ENCODE measurements at regions not wholly inside any gene's neighbourhood (a gene's known extent, or its start where the extent isn't known, plus 50 kb on each side); places are given as distances from the start of the nearest gene placed in this dataset.

- TF ChIP-seq CTCF (IDR thresholded peaks at IDR 0.05; ENCODE audit: low read depth, low read length) = no peak
- Histone ChIP-seq H3K27me3 (no peaks in the 10 kb centered on the region), H3K9me3 (ENCODE audit: low read depth) (no peaks in the 10 kb centered on the region), H3K4me3 (no peak overlapping the region), H3K4me1 (ENCODE audit: low read depth) (no peaks in the 10 kb centered on the region), H3K27ac (no peak overlapping the region), H3K36me3 (no peaks in the 10 kb centered on the region)
- no peak for DNase-seq (ENCODE audit: low read depth in 1 of 2, low spot score in 1 of 2)
Observed at GRCh38 chr10:108709927-108710722, 1213.2 kb downstream of the XPNPEP1 start.

DNA sequence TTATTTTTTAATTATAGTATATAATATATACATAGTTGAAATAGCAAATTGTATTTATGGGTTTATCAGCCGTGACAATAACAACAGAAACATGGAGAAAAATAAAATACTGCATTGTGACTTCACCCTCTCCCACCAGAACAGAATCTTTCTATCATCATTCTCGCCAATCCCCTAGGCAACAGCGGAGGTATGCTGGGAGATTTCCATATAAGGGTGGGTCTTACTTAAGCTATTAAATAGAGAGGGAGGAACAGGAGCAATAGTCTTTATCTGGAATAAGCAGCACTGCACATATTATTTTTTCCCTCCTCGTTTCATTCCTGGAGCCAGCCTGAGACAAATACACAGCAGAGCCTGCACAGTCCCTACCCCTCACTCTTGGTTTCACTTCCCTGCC is 1214.9 kb downstream of the XPNPEP1 start:
- no peaks in the 10 kb centered on the region for H3K9me3 ChIP-seq (ENCODE audit: low read depth)
- H3K27ac ChIP-seq = no peak overlapping the region
- no peak for DNase-seq (ENCODE audit: low read depth in 1 of 2, low spot score in 1 of 2)

DNA sequence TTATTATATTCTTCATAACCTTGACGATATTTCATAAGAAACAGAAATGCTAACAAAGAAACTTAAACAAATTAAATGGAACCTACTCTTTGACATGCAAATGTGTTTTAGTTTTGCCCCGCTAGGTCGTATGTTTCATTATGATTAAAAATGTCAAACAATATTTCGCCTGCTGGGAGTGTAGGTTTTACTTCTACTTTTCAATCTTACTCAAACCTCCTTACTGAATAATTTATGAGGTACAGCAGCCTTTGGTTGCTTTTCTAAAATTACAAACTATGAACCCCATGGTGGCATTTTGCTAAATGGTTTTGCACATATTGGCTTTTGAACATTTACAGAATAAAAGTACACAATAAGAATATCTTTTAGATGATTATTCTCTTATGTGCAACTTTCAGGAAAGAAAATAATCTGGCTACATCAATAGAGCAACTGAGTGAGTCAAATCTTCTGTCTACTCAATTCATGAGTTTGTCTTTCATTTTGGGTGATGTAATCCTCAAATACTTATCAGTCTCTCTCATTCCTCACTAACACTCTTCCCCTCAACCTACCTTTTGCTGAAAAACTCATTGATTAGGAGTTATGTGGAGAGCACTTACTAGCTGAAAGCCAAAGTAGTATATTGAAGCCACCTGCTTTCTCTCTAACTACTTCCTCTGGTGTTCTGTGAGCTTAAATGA is 1226.4 kb downstream of the XPNPEP1 start:
- DNase-seq (ENCODE audit: low read depth in 1 of 2, low spot score in 1 of 2) = no peak
- H3K27ac ChIP-seq = no peak overlapping the region
- no peaks in the 10 kb centered on the region for H3K36me3 ChIP-seq
- H3K27me3 ChIP-seq = no peaks in the 10 kb centered on the region
- no peaks in the 10 kb centered on the region for H3K4me1 ChIP-seq (ENCODE audit: low read depth)
- peaks cover 10% of the 10 kb centered on the region for H3K9me3 ChIP-seq (ENCODE audit: low read depth)
- TF ChIP-seq CTCF (IDR thresholded peaks at IDR 0.05; ENCODE audit: low read depth, low read length) = no peak
- H3K4me3 ChIP-seq = no peak overlapping the region

More for the DNA sequence above, 1214.9 kb downstream of the XPNPEP1 start:
- TF ChIP-seq CTCF (IDR thresholded peaks at IDR 0.05; ENCODE audit: low read depth, low read length) = no peak
- Histone ChIP-seq H3K27me3 (no peaks in the 10 kb centered on the region), H3K36me3 (no peaks in the 10 kb centered on the region), H3K4me3 (no peak overlapping the region), H3K4me1 (ENCODE audit: low read depth) (no peaks in the 10 kb centered on the region)

- Histone ChIP-seq H3K27me3 (no peaks in the 10 kb centered on the region), H3K4me1 (ENCODE audit: low read depth) (no peaks in the 10 kb centered on the region), H3K36me3 (no peaks in the 10 kb centered on the region), H3K27ac (no peak overlapping the region), H3K9me3 (ENCODE audit: low read depth) (no peaks in the 10 kb centered on the region), H3K4me3 (no peak overlapping the region)
- no peak for TF ChIP-seq CTCF (IDR thresholded peaks at IDR 0.05; ENCODE audit: low read depth, low read length)
- DNase-seq (ENCODE audit: low read depth in 1 of 2, low spot score in 1 of 2) = no peak
Observed at GRCh38 chr10:108691126-108691525, 1232.2 kb downstream of the XPNPEP1 start.

DNA sequence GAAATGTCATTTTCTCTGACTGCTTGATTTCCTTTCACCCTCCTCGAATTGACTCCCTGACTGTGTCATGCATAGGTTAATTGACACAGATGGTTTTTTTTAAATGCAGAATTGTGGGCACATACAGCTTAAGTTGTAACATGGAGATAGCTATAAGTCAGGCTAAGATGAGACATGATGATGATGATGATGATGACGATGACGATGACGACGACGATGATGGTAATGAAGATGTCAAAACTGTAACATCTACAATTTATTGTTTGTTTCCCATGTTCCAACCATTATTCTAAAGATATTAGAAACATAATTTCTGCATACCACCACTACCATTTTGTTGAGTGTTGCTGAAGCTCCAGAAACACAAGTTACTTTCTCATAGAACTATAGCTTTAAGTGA is 1232.8 kb downstream of the XPNPEP1 start:
- TF ChIP-seq CTCF (IDR thresholded peaks at IDR 0.05; ENCODE audit: low read depth, low read length) = no peak
- Histone ChIP-seq H3K4me1 (ENCODE audit: low read depth) (no peaks in the 10 kb centered on the region), H3K9me3 (ENCODE audit: low read depth) (no peaks in the 10 kb centered on the region), H3K4me3 (no peak overlapping the region), H3K27me3 (no peaks in the 10 kb centered on the region), H3K36me3 (no peaks in the 10 kb centered on the region), H3K27ac (no peak overlapping the region)
- no peak for DNase-seq (ENCODE audit: low read depth in 1 of 2, low spot score in 1 of 2)
